ENCODE measurements at regions not wholly inside any gene's neighbourhood (a gene's known extent, or its start where the extent isn't known, plus 50 kb on each side); places are given as distances from the start of the nearest gene placed in this dataset.

DNA sequence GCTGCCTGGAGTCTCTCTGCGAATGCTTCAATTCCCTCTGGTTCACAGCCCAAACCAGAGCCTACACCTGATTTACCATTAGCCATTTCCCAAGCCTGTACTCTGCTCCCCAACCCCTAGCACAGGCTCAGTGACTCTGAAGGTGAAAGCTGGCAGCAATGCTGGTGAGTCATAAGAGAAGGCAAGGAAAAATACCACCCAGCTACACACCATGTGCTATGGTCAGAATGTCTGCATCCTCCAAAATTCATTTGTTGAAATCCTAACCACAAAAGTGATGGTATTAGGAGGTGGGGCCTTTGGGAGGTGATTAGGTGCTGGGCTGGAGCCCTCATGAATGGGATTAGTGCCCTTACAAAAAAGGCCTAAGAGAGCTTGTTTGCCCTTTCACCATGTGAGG is 117.1 kb upstream of the TJP1 start:
- H3K4me3 ChIP-seq (ENCODE audit: low read depth, low read length): no peak overlapping the region
- TF ChIP-seq, protein P1, sequence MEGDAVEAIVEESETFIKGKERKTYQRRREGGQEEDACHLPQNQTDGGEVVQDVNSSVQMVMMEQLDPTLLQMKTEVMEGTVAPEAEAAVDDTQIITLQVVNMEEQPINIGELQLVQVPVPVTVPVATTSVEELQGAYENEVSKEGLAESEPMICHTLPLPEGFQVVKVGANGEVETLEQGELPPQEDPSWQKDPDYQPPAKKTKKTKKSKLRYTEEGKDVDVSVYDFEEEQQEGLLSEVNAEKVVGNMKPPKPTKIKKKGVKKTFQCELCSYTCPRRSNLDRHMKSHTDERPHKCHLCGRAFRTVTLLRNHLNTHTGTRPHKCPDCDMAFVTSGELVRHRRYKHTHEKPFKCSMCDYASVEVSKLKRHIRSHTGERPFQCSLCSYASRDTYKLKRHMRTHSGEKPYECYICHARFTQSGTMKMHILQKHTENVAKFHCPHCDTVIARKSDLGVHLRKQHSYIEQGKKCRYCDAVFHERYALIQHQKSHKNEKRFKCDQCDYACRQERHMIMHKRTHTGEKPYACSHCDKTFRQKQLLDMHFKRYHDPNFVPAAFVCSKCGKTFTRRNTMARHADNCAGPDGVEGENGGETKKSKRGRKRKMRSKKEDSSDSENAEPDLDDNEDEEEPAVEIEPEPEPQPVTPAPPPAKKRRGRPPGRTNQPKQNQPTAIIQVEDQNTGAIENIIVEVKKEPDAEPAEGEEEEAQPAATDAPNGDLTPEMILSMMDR (IDR thresholded peaks at IDR 0.05; ENCODE audit: low read depth, low read length, missing control alignments): no peak
- DNase-seq (ENCODE audit: low read depth): no peak

DNA sequence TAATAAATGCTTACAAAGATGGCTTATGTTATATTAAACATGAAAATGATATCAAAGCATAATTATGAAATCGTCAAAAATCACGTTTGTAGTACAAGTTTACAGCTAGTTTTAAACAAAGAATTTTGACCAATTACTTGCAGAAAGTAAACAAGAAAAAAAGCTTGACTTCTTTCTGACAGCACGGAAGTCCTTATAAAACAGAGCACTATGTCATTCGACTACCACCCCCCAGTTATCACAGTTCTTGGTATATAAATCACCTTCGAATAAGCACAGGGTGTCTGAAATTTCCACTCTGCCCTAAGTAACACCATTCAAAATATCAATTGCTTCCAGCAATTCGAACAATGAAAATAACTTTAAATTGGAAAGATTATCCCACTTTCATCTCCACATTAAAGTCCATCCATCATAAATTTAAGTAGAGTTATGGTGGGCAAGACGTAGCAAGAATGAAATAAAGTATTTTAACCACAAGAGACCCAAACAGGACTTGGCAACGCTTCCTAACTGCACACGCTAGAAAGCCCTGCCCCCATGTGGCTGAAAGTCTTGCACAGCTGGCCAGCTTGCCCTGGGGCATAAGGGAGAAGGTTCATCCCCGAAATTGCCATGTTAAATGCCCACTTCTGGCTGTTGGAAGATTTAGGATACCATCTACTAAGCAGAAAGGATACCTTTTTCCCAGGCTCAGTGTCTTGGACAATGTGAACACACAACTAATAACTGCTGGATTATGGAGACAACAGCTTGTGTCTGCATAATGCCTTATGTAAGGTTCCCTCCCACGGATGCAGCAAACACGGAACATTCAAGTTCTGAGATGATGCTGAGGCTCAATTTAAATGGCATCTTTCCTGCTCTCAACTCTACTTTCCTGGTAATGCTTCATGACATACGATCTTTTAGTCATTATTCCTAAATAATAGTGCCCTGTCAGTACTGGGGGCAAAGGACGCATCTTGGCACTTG is 116.4 kb upstream of the TJP1 start:
- TF ChIP-seq, protein P1 (IDR thresholded peaks at IDR 0.05; ENCODE audit: low read depth, low read length, missing control alignments): no peak
- DNase-seq (ENCODE audit: low read depth): no peak
- H3K4me3 ChIP-seq (ENCODE audit: low read depth, low read length): no peak overlapping the region

DNA sequence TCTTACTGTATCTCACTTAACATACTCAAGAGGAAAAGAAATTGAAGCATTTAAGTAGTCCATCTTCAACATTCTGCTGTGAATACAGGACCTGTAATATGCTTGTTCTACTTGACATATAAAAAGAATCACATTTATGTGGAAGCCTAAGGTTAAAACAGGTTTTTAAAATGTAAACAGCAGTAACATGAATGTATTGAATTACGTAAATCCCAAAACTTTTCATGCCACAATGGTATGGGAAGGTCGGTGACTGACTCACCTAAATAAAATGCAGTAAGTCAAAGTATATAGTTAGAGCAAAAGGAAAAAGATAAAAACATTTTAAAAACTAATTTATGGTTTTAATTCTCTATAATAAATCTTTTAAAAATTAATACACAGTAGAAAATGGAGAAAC is 115.7 kb upstream of the TJP1 start:
- TF ChIP-seq, protein P1 (IDR thresholded peaks at IDR 0.05; ENCODE audit: low read depth, low read length, missing control alignments): no peak
- no peak overlapping the region for H3K4me3 ChIP-seq (ENCODE audit: low read depth, low read length)
- DNase-seq (ENCODE audit: low read depth): no peak

DNA sequence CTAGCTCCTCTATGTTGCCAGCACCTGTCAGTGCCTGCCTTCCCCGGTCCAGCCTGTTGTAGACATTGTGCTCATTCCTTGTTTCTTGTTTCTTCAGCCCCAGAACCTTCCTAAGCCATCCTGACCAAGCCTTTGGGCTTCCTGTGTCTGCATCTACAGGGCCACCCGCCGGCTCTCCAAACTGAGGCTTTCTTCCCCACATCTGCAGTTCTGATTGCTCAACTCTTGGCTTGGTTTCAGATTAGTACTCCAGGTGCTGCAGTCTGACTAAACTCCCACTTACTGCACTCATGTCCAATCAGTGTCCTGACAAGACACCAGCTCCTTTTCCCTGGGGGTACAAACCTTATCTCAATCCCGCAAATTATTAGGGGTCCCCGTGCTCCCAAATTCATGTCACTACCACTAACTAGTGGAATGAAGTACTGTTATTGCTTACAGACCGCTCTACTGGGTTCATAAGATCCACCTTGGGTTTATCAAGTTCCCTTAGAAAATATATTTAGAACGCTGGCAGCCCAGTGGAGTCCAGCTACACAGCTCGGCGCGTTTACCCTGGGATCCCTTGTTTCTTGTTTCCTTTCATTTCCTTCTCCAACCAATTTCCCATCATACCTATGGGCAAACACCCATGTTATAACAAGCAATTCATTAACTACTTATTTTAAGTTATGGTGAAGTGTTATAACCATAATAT is 114.2 kb upstream of the TJP1 start:
- no peak for DNase-seq (ENCODE audit: low read depth)
- no peak overlapping the region for H3K4me3 ChIP-seq (ENCODE audit: low read depth, low read length)
- TF ChIP-seq, protein P1 (IDR thresholded peaks at IDR 0.05; ENCODE audit: low read depth, low read length, missing control alignments): no peak

DNA sequence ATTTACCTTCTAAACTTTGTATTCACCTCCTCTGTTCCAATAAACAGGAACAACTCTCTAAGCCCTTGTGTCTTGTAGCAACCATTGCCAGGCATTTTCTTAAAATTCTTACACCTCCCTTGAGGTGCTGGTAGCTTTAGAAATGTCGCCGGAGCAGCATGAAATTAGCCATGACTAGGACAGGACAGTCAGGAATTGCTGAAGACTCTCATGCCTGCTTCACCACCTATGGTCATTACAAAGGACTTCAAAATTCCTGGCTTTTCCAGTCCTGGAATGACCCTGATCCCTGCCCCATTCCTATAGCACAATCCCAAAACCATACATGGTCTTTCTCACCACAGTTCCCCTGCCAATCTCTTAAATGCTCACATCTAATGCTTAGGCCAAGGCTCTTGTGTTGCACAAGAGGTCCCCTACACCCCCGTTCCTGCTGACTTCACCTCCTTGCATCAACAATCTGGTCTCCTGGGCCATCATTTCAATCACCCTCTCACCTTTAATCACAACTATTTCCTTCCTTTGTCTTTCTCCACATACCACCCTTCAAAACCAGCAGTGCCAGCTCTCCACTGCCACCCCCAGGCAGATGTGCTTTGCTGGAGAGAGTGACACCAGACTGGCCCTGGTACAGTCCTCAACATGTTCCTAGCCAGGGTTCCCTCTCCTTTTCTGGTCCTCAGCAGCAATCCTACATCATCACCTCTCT is 113.2 kb upstream of the TJP1 start:
- TF ChIP-seq, protein P1 (IDR thresholded peaks at IDR 0.05; ENCODE audit: low read depth, low read length, missing control alignments): peak; percentile 28
- no peak overlapping the region for H3K4me3 ChIP-seq (ENCODE audit: low read depth, low read length)
- DNase-seq (ENCODE audit: low read depth): no peak

DNA sequence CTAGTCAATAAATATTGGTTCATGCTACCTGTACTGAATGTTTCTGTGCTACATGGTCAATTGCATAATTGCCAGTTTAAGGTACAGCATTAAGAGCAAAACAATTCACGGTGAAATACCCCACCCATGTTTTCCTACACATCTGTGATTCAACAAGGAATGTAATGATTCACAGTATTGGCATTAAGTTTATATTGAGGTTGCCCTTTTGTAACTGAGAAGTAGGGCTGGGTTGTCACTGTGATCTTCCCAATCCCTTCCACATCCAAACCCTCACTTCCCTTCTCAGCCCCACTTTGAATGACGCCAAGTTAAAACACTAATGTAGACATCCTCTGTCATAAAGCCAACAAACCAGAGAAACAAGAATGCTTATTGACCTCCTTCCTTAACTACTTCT is 112.0 kb upstream of the TJP1 start:
- no peak for DNase-seq (ENCODE audit: low read depth)
- TF ChIP-seq, protein P1 (IDR thresholded peaks at IDR 0.05; ENCODE audit: low read depth, low read length, missing control alignments): no peak
- H3K4me3 ChIP-seq (ENCODE audit: low read depth, low read length): no peak overlapping the region
